ENCODE measurements at regions not wholly inside any gene's neighbourhood (a gene's known extent, or its start where the extent isn't known, plus 50 kb on each side); places are given as distances from the start of the nearest gene placed in this dataset.
"Not testable (repeated sequence)": the region's sequence is repeated elsewhere in the genome, so short reads cannot be mapped to it uniquely, and the experiment has no call there.

DNA sequence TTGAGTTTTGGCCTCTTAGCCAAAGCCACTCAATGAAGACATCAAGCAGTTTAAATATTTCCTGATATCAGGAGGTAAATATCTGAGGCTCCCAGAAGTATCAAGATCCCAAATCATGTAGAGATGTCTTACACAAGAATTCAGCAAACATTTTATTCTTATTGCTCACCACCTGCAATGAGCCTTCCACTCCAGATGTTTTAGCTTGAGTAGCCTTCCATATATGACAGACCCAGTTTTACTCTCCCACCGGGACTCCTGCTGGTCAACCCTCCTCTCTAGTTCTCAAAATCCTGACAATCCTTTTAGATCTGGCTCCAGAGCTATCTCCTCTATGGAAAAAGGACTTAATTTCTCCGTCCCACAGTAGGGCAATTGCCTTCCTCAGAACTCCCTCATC, 404.4 kb downstream of the KCNA4 start (continued):
- TF ChIP-seq ZFHX2 (tag by site-specific recombination; conservative IDR thresholded peaks at IDR 0.05) (no peak), PRDM2 (tag by site-specific recombination; IDR thresholded peaks at IDR 0.05; ENCODE audit: borderline replicate concordance) (no peak), ZNF701 (tag by site-specific recombination; IDR thresholded peaks at IDR 0.05) (no peak), KLF17 (tag by site-specific recombination; IDR thresholded peaks at IDR 0.05) (no peak), SP2 (tag by site-specific recombination; IDR thresholded peaks at IDR 0.05) (no peak)

DNA sequence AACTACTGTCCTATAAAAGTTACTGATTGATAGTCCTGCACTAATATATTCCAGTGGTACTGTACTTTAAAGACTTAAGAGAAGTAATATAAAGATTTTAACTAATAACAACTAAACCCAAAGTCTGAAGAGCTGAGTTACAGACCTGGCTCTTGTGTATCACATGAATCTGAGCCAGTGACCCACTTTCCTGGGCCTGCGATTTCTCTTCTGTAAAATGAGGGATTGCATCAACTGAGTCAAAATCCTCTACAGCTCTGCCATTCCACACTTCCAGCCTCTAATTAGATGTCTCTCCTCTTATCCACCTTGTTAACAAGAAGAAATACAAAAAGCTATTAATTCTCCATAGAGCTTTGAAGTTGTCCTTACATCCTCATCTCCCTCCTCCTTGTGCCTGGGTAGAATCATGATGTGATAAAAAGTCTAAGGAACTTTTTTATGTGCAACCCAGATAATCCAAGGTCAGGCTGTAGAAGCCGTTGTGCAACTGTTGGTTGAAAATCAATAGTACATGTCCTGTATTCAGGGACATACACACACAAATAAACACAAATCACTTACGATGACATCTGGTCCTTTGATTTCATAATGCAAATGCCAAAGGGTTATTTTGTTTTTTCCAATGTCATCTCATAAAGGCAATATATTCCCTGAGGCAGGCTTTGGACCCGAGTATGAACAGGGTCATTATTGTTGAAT, 410.3 kb downstream of the KCNA4 start:
- Histone ChIP-seq H3K4me3 (ENCODE audit: low read depth, low read length) (no peak overlapping the region), H3K4me1 (ENCODE audit: control insufficient read depth, insufficient read depth, low read length) (no peaks in the 10 kb centered on the region), H3K27ac (ENCODE audit: extremely low read depth, low read depth, low read length) (no peak overlapping the region), H3K9me3 (ENCODE audit: control insufficient read depth, insufficient read depth, low read depth, low read length) (no peaks in the 10 kb centered on the region), H3K36me3 (ENCODE audit: control insufficient read depth in 2 of 2, insufficient read depth in 1 of 2, low read length in 2 of 2) (no peaks in the 10 kb centered on the region)
- ChIA-PET CTCF (interaction anchor here (0.6 kb wide), 1 partner anchor 19 kb away, joined by 3 read pairs; no protein-coding TSS in a partner anchor), POLR2A (no interaction called here)
- TF ChIP-seq ZNF529 (tag by site-specific recombination; IDR thresholded peaks at IDR 0.05; ENCODE audit: insufficient replicate concordance) = no peak

- H3K27ac ChIP-seq (ENCODE audit: extremely low read depth, low read depth, low read length); H3K4me3 ChIP-seq (ENCODE audit: low read depth, low read length); H3K36me3 ChIP-seq (ENCODE audit: control insufficient read depth in 2 of 2, insufficient read depth in 1 of 2, low read length in 2 of 2); POLR2A ChIA-PET; H3K4me1 ChIP-seq (ENCODE audit: control insufficient read depth, insufficient read depth, low read length); H3K9me3 ChIP-seq (ENCODE audit: control insufficient read depth, insufficient read depth, low read depth, low read length): not testable (repeated sequence)
- CTCF ChIA-PET = interaction anchor here (0.6 kb wide), 1 partner anchor 22 kb away, joined by 4 read pairs; no protein-coding TSS in a partner anchor
Measured at GRCh38 chr11:29600151-29600575, 416.7 kb downstream of the KCNA4 start.

- Histone ChIP-seq H3K4me3 (ENCODE audit: low read depth, low read length) (no peak overlapping the region), H3K9me3 (ENCODE audit: control insufficient read depth, insufficient read depth, low read depth, low read length) (no peaks in the 10 kb centered on the region), H3K36me3 (ENCODE audit: control insufficient read depth in 2 of 2, insufficient read depth in 1 of 2, low read length in 2 of 2) (no peaks in the 10 kb centered on the region), H3K27ac (ENCODE audit: extremely low read depth, low read depth, low read length) (no peak overlapping the region), H3K4me1 (ENCODE audit: control insufficient read depth, insufficient read depth, low read length) (no peaks in the 10 kb centered on the region)
- POLR2A ChIA-PET = no interaction called here
- CTCF ChIA-PET = no interaction called here
- TF ChIP-seq, protein P1, sequence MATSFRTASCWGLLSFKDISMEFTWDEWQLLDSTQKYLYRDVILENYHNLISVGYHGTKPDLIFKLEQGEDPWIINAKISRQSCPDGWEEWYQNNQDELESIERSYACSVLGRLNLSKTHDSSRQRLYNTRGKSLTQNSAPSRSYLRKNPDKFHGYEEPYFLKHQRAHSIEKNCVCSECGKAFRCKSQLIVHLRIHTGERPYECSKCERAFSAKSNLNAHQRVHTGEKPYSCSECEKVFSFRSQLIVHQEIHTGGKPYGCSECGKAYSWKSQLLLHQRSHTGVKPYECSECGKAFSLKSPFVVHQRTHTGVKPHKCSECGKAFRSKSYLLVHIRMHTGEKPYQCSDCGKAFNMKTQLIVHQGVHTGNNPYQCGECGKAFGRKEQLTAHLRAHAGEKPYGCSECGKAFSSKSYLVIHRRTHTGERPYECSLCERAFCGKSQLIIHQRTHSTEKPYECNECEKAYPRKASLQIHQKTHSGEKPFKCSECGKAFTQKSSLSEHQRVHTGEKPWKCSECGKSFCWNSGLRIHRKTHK (tag by site-specific recombination; IDR thresholded peaks at IDR 0.05) = no peak
- TF ChIP-seq ZNF768 (tag by site-specific recombination; IDR thresholded peaks at IDR 0.05) (no peak), ZNF561 (tag by site-specific recombination; IDR thresholded peaks at IDR 0.05; ENCODE audit: borderline replicate concordance) (no peak)
Measured at GRCh38 chr11:29584342-29584741, 432.5 kb downstream of the KCNA4 start.
